Panc1 (cell line): ENCODE measurements at regions not wholly inside any gene's neighbourhood (a gene's known extent, or its start where the extent isn't known, plus 50 kb on each side); places are given as distances from the start of the nearest gene placed in this dataset.

Experiments
- ATAC-seq: fragments of 200-7000 bp; cut with Tn5 transposase; 2 replicates; pipeline ENCODE4 v1.9.1; 2020; ENCODE audit warnings: mild to moderate bottlenecking, moderate library complexity
- BruUV-seq: library from RNA; stranded (reverse); fragments of 400-500 nt; replicated peaks from 2 replicates; lab custom pipeline; 2021; lab: Mats Ljungman, UMichigan
- CTCF ChIA-PET: fragments of 300-600 bp; sonication (Branson Sonifier 250); formaldehyde crosslinking; loops from one replicate; lab custom pipeline; 2022; ENCODE audit warnings: antibody characterized with exemption; lab: Charles Lee
- POLR2A ChIA-PET: fragments of 300-600 bp; sonication (Branson Sonifier 250); formaldehyde crosslinking; loops from one replicate; lab custom pipeline; 2022; ENCODE audit warnings: antibody characterized with exemption; lab: Charles Lee
- DNase-seq: peaks from one replicate; pipeline ENCODE4 v3.0.0-alpha.2; 2010; ENCODE audit warnings: low read depth, low spot score
- H3K27ac ChIP-seq: 2 replicates; pipeline ENCODE4 v1.5.1; 2011; ENCODE audit warnings: mild to moderate bottlenecking, low read length, inconsistent platforms
- H3K27me3 ChIP-seq: fragments of 200-500 bp; sonication (Bioruptor generic); 2 replicates; pipeline ENCODE4 v1.6.0; 2014; ENCODE audit warnings: low read length, inconsistent platforms; ENCODE audit not compliant: control insufficient read depth, insufficient read depth
- H3K36me3 ChIP-seq: fragments of 200-500 bp; sonication (Bioruptor generic); 2 replicates; pipeline ENCODE4 v1.5.1; 2014; ENCODE audit warnings: inconsistent platforms, mild to moderate bottlenecking, low read length, moderate library complexity; ENCODE audit not compliant: control insufficient read depth, insufficient read depth
- H3K4me1 ChIP-seq: 2 replicates; pipeline ENCODE4 v1.5.1; 2011; ENCODE audit warnings: inconsistent platforms, mild to moderate bottlenecking, low read length, moderate library complexity; ENCODE audit not compliant: control insufficient read depth, insufficient read depth
- H3K4me3 ChIP-seq, 2 experiments: 2 replicates each; pipeline ENCODE4 v1.5.1; 2011 to 2012; ENCODE audit warnings: low read depth in 2 of 2, low read length in 2 of 2, mild to moderate bottlenecking in 2 of 2, inconsistent platforms in 1 of 2, moderate library complexity in 1 of 2
- H3K9me3 ChIP-seq: fragments of 200-500 bp; sonication (Bioruptor generic); 2 replicates; pipeline ENCODE4 v1.5.1; 2014; ENCODE audit warnings: low read depth, mild to moderate bottlenecking, inconsistent platforms, low read length, moderate library complexity; ENCODE audit not compliant: control insufficient read depth, insufficient read depth
- CTCF ChIP-seq: fragments of 450-650 bp; IDR thresholded peaks from 2 replicates; pipeline ENCODE4 v1.5.1; 2017; ENCODE audit warnings: mild to moderate bottlenecking
- POLR2AphosphoS5 ChIP-seq: IDR thresholded peaks from 2 replicates; pipeline ENCODE4 v1.6.1; 2012; ENCODE audit warnings: mild to moderate bottlenecking, low read depth, low read length, moderate library complexity
- SIN3A ChIP-seq: IDR thresholded peaks from 2 replicates; pipeline ENCODE4 v1.6.1; 2012; ENCODE audit warnings: low read depth, mild to moderate bottlenecking, low read length, moderate library complexity, borderline replicate concordance; ENCODE audit not compliant: insufficient read depth
- TCF7L2 ChIP-seq: IDR thresholded peaks from 2 replicates; pipeline ENCODE4 v1.6.1; 2011; ENCODE audit warnings: mild to moderate bottlenecking, low read depth, low read length, inconsistent platforms
- in situ Hi-C: cut with HindIII; loops from 2 replicates; pipeline ENCODE4 v1.10.0; 2016; ENCODE audit warnings: low sequenced_read_pairs, low pct_unique_long_range_greater_than_20kb
- intact Hi-C: fragments of 100-400 bp; cut with micrococcal nuclease; formaldehyde crosslinking; loops from one replicate; pipeline ENCODE4 v1.10.0; 2022; ENCODE audit not compliant: unreplicated experiment
- TF ChIP-seq, protein P1 (sequence below), 2 experiments: IDR thresholded peaks; 2 replicates each; pipeline ENCODE4 v1.6.1; 2011 to 2012; ENCODE audit warnings: low read depth in 2 of 2, control low read depth in 1 of 2, low read length in 1 of 2, mild to moderate bottlenecking in 1 of 2, moderate library complexity in 1 of 2; ENCODE audit not compliant: insufficient read depth in 1 of 2

DNA sequence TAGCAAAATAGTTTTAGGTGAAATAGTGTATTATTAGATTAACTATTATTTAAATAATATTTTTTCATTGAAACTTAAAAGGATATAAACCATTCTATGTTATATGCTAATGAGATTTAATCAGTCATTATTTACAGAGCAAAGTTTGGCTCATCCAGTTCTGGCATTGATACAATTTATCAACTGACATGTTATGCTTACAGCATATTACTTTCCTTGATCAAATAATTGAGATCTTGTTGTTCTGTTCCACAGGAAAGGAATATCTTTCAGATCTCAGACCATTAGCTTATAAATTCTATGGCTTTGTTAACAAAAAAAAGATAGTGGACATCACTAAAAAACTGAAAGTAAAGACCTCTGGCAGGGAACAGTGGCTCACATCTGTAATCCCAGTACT lies 403.0 kb downstream of the ZFHX3 start:
- TF ChIP-seq CTCF = no peak
- TF ChIP-seq SIN3A = no peak
- no peak for TF ChIP-seq TCF7L2
- TF ChIP-seq POLR2AphosphoS5 = no peak
- TF ChIP-seq, protein P1, sequence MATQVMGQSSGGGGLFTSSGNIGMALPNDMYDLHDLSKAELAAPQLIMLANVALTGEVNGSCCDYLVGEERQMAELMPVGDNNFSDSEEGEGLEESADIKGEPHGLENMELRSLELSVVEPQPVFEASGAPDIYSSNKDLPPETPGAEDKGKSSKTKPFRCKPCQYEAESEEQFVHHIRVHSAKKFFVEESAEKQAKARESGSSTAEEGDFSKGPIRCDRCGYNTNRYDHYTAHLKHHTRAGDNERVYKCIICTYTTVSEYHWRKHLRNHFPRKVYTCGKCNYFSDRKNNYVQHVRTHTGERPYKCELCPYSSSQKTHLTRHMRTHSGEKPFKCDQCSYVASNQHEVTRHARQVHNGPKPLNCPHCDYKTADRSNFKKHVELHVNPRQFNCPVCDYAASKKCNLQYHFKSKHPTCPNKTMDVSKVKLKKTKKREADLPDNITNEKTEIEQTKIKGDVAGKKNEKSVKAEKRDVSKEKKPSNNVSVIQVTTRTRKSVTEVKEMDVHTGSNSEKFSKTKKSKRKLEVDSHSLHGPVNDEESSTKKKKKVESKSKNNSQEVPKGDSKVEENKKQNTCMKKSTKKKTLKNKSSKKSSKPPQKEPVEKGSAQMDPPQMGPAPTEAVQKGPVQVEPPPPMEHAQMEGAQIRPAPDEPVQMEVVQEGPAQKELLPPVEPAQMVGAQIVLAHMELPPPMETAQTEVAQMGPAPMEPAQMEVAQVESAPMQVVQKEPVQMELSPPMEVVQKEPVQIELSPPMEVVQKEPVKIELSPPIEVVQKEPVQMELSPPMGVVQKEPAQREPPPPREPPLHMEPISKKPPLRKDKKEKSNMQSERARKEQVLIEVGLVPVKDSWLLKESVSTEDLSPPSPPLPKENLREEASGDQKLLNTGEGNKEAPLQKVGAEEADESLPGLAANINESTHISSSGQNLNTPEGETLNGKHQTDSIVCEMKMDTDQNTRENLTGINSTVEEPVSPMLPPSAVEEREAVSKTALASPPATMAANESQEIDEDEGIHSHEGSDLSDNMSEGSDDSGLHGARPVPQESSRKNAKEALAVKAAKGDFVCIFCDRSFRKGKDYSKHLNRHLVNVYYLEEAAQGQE (IDR thresholded peaks at IDR 0.05; ENCODE audit: insufficient read depth in 1 of 2, low read depth in 2 of 2, low read length in 1 of 2) = no peak
- no peak for DNase-seq
- Histone ChIP-seq H3K4me3 (no peak overlapping the region), H3K27ac (no peak overlapping the region), H3K9me3 (no peaks in the 10 kb centered on the region), H3K4me1 (no peaks in the 10 kb centered on the region; the same call in 1 of the 2 replicates), H3K36me3 (no peaks in the 10 kb centered on the region), H3K27me3 (no peaks in the 10 kb centered on the region)
- ATAC-seq = no peak
- intact Hi-C loops = no loop called here
- BruUV-seq = no TSS peak
- CTCF ChIA-PET = no interaction called here
- POLR2A ChIA-PET = interaction anchor here (0.6 kb wide), 1 partner anchor 417 kb away, joined by 7 read pairs; no protein-coding TSS in a partner anchor
- in situ Hi-C loops = no loop called here

DNA sequence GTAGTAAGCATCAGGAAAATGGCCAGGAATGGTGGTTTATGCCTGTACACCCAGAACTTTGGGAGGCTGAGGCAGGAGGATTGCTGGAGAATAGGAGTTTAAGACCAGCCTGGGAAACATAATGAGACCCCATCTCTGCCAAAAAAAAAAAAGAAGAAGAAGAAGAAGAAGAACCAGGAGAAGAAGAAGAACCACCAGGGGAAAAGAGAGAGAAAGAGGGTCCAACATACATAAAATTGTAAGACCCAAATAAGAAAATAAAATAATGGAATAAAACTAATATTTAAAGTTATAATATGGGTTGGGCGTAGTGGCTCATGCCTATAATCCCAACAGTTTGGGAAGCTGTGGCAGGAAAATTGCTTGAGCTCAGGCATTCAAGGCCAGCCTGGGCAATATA lies 408.4 kb downstream of the ZFHX3 start:
- DNase-seq (no peak), ATAC-seq (no peak)
- POLR2A ChIA-PET = no interaction called here
- Histone ChIP-seq H3K9me3 (0 out of 2 replicates have a peak, but pooled peaks cover 3% of the 10 kb centered on the region), H3K4me3 (no peak overlapping the region), H3K27ac (no peak overlapping the region), H3K36me3 (no peaks in the 10 kb centered on the region), H3K4me1 (no peaks in the 10 kb centered on the region; the same call in 1 of the 2 replicates), H3K27me3 (no peaks in the 10 kb centered on the region)
- TF ChIP-seq, protein P1 (IDR thresholded peaks at IDR 0.05; ENCODE audit: insufficient read depth in 1 of 2, low read depth in 2 of 2, low read length in 1 of 2) = no peak
- TF ChIP-seq SIN3A = no peak
- CTCF ChIA-PET = no interaction called here
- in situ Hi-C loops (no loop called here), intact Hi-C loops (no loop called here)
- no TSS peak for BruUV-seq
